H1 (cell line): ENCODE measurements at regions not wholly inside any gene's neighbourhood (a gene's known extent, or its start where the extent isn't known, plus 50 kb on each side); places are given as distances from the start of the nearest gene placed in this dataset.

Source experiments
- CTCF ChIA-PET: fragments of 300-600 bp; sonication (Branson Sonifier 250); formaldehyde crosslinking; loops from one replicate; lab custom pipeline; 2021; ENCODE audit not compliant: partially characterized antibody; lab: Charles Lee
- POLR2A ChIA-PET: fragments of 300-600 bp; sonication (Branson Sonifier 250); formaldehyde crosslinking; loops from one replicate; lab custom pipeline; 2021; ENCODE audit warnings: inconsistent platforms; ENCODE audit not compliant: partially characterized antibody; lab: Charles Lee
- DNase-seq, 2 experiments: peaks; one replicate each; pipeline versions ENCODE4 v3.0.0 to v3.0.0-alpha.2; 2010 to 2022; ENCODE audit warnings: low spot score in 2 of 2, low read depth in 1 of 2, mixed read lengths in 1 of 2
- FAIRE-seq: peaks from 2 replicates; lab custom pipeline; 2011; peaks lifted over from hg19 to GRCh38; lab: Jason Lieb, UNC
- H2AFZ ChIP-seq: 2 replicates; pipeline ENCODE4 v1.8.1; 2012; ENCODE audit warnings: low read length, inconsistent platforms
- H2AK5ac ChIP-seq: 2 replicates; pipeline ENCODE4 v1.6.1; 2013; ENCODE audit warnings: low read depth, low read length
- H2BK120ac ChIP-seq: replicated peaks from 2 replicates; pipeline ENCODE3; 2013; ENCODE audit warnings: low read depth, low read length, inconsistent platforms
- H2BK12ac ChIP-seq: 2 replicates; pipeline ENCODE4 v1.6.1; 2013; ENCODE audit warnings: low read depth, low read length
- H2BK15ac ChIP-seq: 2 replicates; pipeline ENCODE4 v1.6.1; 2013; ENCODE audit warnings: low read length
- H2BK20ac ChIP-seq: 2 replicates; pipeline ENCODE4 v1.6.1; 2013; ENCODE audit warnings: low read length
- H2BK5ac ChIP-seq: 2 replicates; pipeline ENCODE4 v1.6.1; 2013; ENCODE audit warnings: low read depth, low read length
- H3K14ac ChIP-seq: 2 replicates; pipeline ENCODE4 v1.6.1; 2013; ENCODE audit warnings: inconsistent platforms; ENCODE audit not compliant: insufficient read length
- H3K18ac ChIP-seq: 2 replicates; pipeline ENCODE4 v1.6.1; 2013; ENCODE audit warnings: low read length; ENCODE audit errors: extremely low read depth
- H3K23ac ChIP-seq: 2 replicates; pipeline ENCODE4 v1.6.1; 2013; ENCODE audit warnings: inconsistent platforms; ENCODE audit not compliant: insufficient read length
- H3K23me2 ChIP-seq: 2 replicates; pipeline ENCODE4 v1.6.1; 2013; ENCODE audit warnings: low read depth, low read length
- H3K27ac ChIP-seq: 2 replicates; pipeline ENCODE4 v1.6.1; 2011; ENCODE audit warnings: low read depth, low read length, inconsistent platforms
- H3K27me3 ChIP-seq, 4 experiments: replicated peaks in 1 of 4; 1 replicate in 1 of 4; 2 replicates in 3 of 4; pipeline versions ENCODE4 v1.6.1 to v1.8.1; 2011 to 2013; ENCODE audit warnings: low read length in 3 of 4, mild to moderate bottlenecking in 3 of 4, inconsistent platforms in 2 of 4, mixed read lengths in 2 of 4, moderate library complexity in 1 of 4; ENCODE audit not compliant: control insufficient read depth in 3 of 4, insufficient read depth in 3 of 4; ENCODE audit errors: extremely low read depth in 1 of 4
- H3K36me3 ChIP-seq, 4 experiments: 2 replicates each; pipeline versions ENCODE4 v1.6.1 to v1.8.1; 2011 to 2013; ENCODE audit warnings: mild to moderate bottlenecking in 4 of 4, low read length in 3 of 4, moderate library complexity in 2 of 4, control low read depth in 1 of 4, inconsistent platforms in 1 of 4; ENCODE audit not compliant: insufficient read depth in 4 of 4, control insufficient read depth in 2 of 4
- H3K4ac ChIP-seq: replicated peaks from 2 replicates; pipeline ENCODE3; 2013; ENCODE audit warnings: low read length, low read depth, mixed read lengths, inconsistent platforms; ENCODE audit not compliant: insufficient read length
- H3K4me1 ChIP-seq, 4 experiments: replicated peaks in 1 of 4; 1 replicate in 1 of 4; 2 replicates in 3 of 4; pipeline versions ENCODE4 v1.6.1 to v1.8.1; 2011 to 2013; ENCODE audit warnings: low read length in 3 of 4, inconsistent platforms in 2 of 4, mixed read lengths in 1 of 4; ENCODE audit not compliant: insufficient read depth in 4 of 4, control insufficient read depth in 3 of 4
- H3K4me2 ChIP-seq, 2 experiments: 2 replicates each; pipeline versions ENCODE4 v1.6.1 to v1.8.1; 2011 to 2013; ENCODE audit warnings: low read depth in 2 of 2, low read length in 2 of 2, control low read depth in 1 of 2, inconsistent platforms in 1 of 2, mild to moderate bottlenecking in 1 of 2; ENCODE audit not compliant: insufficient read depth in 1 of 2
- H3K4me3 ChIP-seq, 4 experiments: fragments of 200-600, 300-600 bp in 1 of 4; sonication (generic), shearing (Covaris generic), sonication (Bioruptor Twin) in 1 of 4; 2 replicates each; pipeline versions ENCODE4 v1.5.1 to v1.8.1; 2011 to 2016; ENCODE audit warnings: low read length in 4 of 4, low read depth in 3 of 4, control low read depth in 2 of 4, inconsistent platforms in 2 of 4, mild to moderate bottlenecking in 2 of 4, mixed read lengths in 1 of 4, moderate library complexity in 1 of 4; ENCODE audit not compliant: insufficient read depth in 2 of 4; ENCODE audit errors: extremely low read depth in 1 of 4
- H3K56ac ChIP-seq: replicated peaks from 2 replicates; pipeline ENCODE3; 2013; ENCODE audit warnings: low read depth, mild to moderate bottlenecking, mixed read lengths, low read length, inconsistent platforms; ENCODE audit not compliant: insufficient read length
- H3K79me1 ChIP-seq: 2 replicates; pipeline ENCODE4 v1.6.1; 2013; ENCODE audit warnings: low read depth, low read length, control low read depth
- H3K79me2 ChIP-seq, 2 experiments: 2 replicates each; pipeline versions ENCODE4 v1.6.1 to v1.8.1; 2012 to 2013; ENCODE audit warnings: low read length in 2 of 2, mild to moderate bottlenecking in 2 of 2, inconsistent platforms in 1 of 2; ENCODE audit not compliant: insufficient read depth in 2 of 2, control insufficient read depth in 1 of 2
- H3K9ac ChIP-seq, 4 experiments: replicated peaks in 1 of 4; 1 replicate in 1 of 4; 2 replicates in 3 of 4; pipeline versions ENCODE4 v1.6.1 to v1.8.1; 2011 to 2013; ENCODE audit warnings: low read depth in 3 of 4, low read length in 3 of 4, control low read depth in 2 of 4, mild to moderate bottlenecking in 2 of 4, moderate library complexity in 2 of 4, inconsistent platforms in 1 of 4; ENCODE audit errors: extremely low read depth in 1 of 4
- H3K9me3 ChIP-seq, 2 experiments: 2 replicates each; pipeline versions ENCODE4 v1.6.1 to v1.8.1; 2012 to 2013; ENCODE audit warnings: mild to moderate bottlenecking in 2 of 2, moderate library complexity in 2 of 2, control low read depth in 1 of 2, inconsistent platforms in 1 of 2, low read depth in 1 of 2, low read length in 1 of 2, mixed read lengths in 1 of 2; ENCODE audit not compliant: insufficient read depth in 2 of 2
- H4K20me1 ChIP-seq, 2 experiments: replicated peaks in 1 of 2; 2 replicates each; pipeline versions ENCODE3 to v1.8.1; 2011 to 2013; ENCODE audit warnings: inconsistent platforms in 2 of 2, low read length in 2 of 2, mild to moderate bottlenecking in 1 of 2; ENCODE audit not compliant: insufficient read depth in 2 of 2, control insufficient read depth in 1 of 2
- H4K5ac ChIP-seq: 2 replicates; pipeline ENCODE4 v1.6.1; 2013; ENCODE audit warnings: low read length, low read depth, mixed read lengths, inconsistent platforms; ENCODE audit not compliant: insufficient read length
- H4K8ac ChIP-seq: 2 replicates; pipeline ENCODE4 v1.8.0; 2013; ENCODE audit warnings: mild to moderate bottlenecking, moderate library complexity, low read length, inconsistent platforms; ENCODE audit not compliant: insufficient read depth; ENCODE audit errors: extremely low read depth
- H4K91ac ChIP-seq: replicated peaks from 2 replicates; pipeline ENCODE3; 2013; ENCODE audit warnings: low read length, mixed read lengths, inconsistent platforms; ENCODE audit not compliant: insufficient read length
- BCL11A ChIP-seq, 2 experiments: IDR thresholded peaks; one replicate each; pipeline ENCODE4 v1.6.1; 2011; ENCODE audit warnings: low read depth in 2 of 2, low read length in 2 of 2, mild to moderate bottlenecking in 2 of 2
- EZH2 ChIP-seq: fragments of 200-600 bp; sonication (generic); IDR thresholded peaks from 2 replicates; pipeline ENCODE4 v1.7.1; 2012; ENCODE audit warnings: low read depth, mild to moderate bottlenecking, moderate library complexity, low read length, inconsistent platforms; ENCODE audit not compliant: severe bottlenecking
- HDAC2 ChIP-seq, 2 experiments: fragments of 300-600 bp in 1 of 2; sonication (generic) in 1 of 2; IDR thresholded peaks; 2 replicates each; pipeline ENCODE4 v1.6.1; 2011 to 2012; ENCODE audit warnings: low read depth in 2 of 2, low read length in 2 of 2, mild to moderate bottlenecking in 2 of 2, moderate library complexity in 2 of 2, borderline replicate concordance in 1 of 2, inconsistent platforms in 1 of 2
- MAFK ChIP-seq: IDR thresholded peaks from 2 replicates; pipeline ENCODE4 v1.6.1; 2012; ENCODE audit warnings: low read depth, mild to moderate bottlenecking, improper control_type of control experiment, low read length
- NANOG ChIP-seq: IDR thresholded peaks from 2 replicates; pipeline ENCODE4 v1.6.1; 2011; ENCODE audit warnings: low read length, low read depth, mild to moderate bottlenecking, inconsistent platforms; ENCODE audit not compliant: insufficient read depth, poor library complexity, severe bottlenecking
- RXRA ChIP-seq: IDR thresholded peaks from 2 replicates; pipeline ENCODE4 v1.6.1; 2011; ENCODE audit warnings: low read depth, mild to moderate bottlenecking, low read length, moderate library complexity; ENCODE audit not compliant: insufficient read depth
- TEAD4 ChIP-seq: IDR thresholded peaks from 2 replicates; pipeline ENCODE4 v1.6.1; 2012; ENCODE audit warnings: low read depth, low read length, inconsistent platforms, mixed read lengths
- WGBS, 2 experiments: shearing (Covaris generic) in 1 of 2; methylation state at CpG; one replicate each; pipeline versions ENCODE4 v1.1.6 to v1.1.7; 2013 to 2015; ENCODE audit warnings: low lambda C conversion rate in 2 of 2, mixed read lengths in 2 of 2, inconsistent platforms in 1 of 2, low coverage in 1 of 2, missing lambda C conversion rate in 1 of 2; ENCODE audit not compliant: insufficient replicate concordance in 2 of 2, insufficient coverage in 1 of 2, insufficient read length in 1 of 2; ENCODE audit errors: extremely low coverage in 1 of 2, missing lambda C conversion rate in 1 of 2; 5-methylcytosine and 5-hydroxymethylcytosine counted together
- TF ChIP-seq, protein P1 (sequence below): IDR thresholded peaks from 2 replicates; pipeline ENCODE4 v1.6.1; 2012; ENCODE audit warnings: low read length, inconsistent platforms

DNA sequence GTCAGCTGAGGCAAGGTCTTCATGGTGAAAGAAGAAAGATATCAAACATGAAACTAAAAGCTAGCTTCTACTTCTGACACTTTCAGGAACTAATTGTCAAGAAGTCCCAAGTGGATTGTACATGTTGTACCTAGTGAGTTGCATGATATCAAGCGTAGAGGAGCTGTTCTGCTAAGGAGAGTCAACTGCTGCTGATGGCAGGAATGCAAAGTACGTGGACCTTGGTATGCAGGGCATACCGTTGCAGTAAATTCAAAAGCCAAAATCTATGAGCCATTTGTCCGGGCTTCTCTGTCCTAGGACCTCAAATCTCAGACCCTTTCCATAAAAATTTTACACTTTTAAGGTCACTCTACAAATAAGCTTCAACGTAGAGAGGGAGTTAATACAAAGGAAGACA lies 446.2 kb downstream of the KCTD8 start:
- H3K36me3 ChIP-seq: no peaks in the 10 kb centered on the region
- FAIRE-seq (no peak), DNase-seq (no peak)
- no peak overlapping the region for H3K23ac ChIP-seq
- no peak overlapping the region for H4K8ac ChIP-seq
- no peak overlapping the region for H2AK5ac ChIP-seq
- no peaks in the 10 kb centered on the region for H3K79me1 ChIP-seq
- H3K4me3 ChIP-seq: no peak overlapping the region
- H2BK15ac ChIP-seq: no peak overlapping the region
- no peak overlapping the region for H2BK120ac ChIP-seq
- H3K4ac ChIP-seq: no peak overlapping the region
- H3K27ac ChIP-seq: no peak overlapping the region
- no peak overlapping the region for H2BK20ac ChIP-seq
- no peaks in the 10 kb centered on the region for H3K23me2 ChIP-seq
- TF ChIP-seq MAFK (no peak), EZH2 (no peak), TEAD4 (peak; percentile 74), NANOG (no peak), RXRA (no peak), BCL11A (IDR thresholded peaks at IDR 0.05; ENCODE audit: low read depth in 2 of 2, low read length in 2 of 2) (no peak), HDAC2 (IDR thresholded peaks at IDR 0.05; ENCODE audit: borderline replicate concordance in 1 of 2, low read depth in 2 of 2, low read length in 2 of 2) (no peak)
- TF ChIP-seq, protein P1, sequence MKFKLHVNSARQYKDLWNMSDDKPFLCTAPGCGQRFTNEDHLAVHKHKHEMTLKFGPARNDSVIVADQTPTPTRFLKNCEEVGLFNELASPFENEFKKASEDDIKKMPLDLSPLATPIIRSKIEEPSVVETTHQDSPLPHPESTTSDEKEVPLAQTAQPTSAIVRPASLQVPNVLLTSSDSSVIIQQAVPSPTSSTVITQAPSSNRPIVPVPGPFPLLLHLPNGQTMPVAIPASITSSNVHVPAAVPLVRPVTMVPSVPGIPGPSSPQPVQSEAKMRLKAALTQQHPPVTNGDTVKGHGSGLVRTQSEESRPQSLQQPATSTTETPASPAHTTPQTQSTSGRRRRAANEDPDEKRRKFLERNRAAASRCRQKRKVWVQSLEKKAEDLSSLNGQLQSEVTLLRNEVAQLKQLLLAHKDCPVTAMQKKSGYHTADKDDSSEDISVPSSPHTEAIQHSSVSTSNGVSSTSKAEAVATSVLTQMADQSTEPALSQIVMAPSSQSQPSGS: no peak
- no peak overlapping the region for H3K9ac ChIP-seq
- ChIA-PET POLR2A (interaction anchor here (0.6 kb wide), 1 partner anchor 225 kb away, joined by 4 read pairs; no protein-coding TSS in a partner anchor), CTCF (no interaction called here)
- no peak overlapping the region for H3K14ac ChIP-seq
- no peaks in the 10 kb centered on the region for H3K27me3 ChIP-seq
- H2BK12ac ChIP-seq: no peak overlapping the region
- no peaks in the 10 kb centered on the region for H3K79me2 ChIP-seq
- H4K20me1 ChIP-seq: no peaks in the 10 kb centered on the region
- H4K5ac ChIP-seq: no peak overlapping the region
- H2BK5ac ChIP-seq: no peak overlapping the region
- no peak overlapping the region for H4K91ac ChIP-seq
- H3K56ac ChIP-seq: no peak overlapping the region
- no peaks in the 10 kb centered on the region for H3K4me1 ChIP-seq
- H2AFZ ChIP-seq: 0 out of 2 replicates have a peak overlapping the region, but pooled peaks have one; percentile 0
- no peak overlapping the region for H3K4me2 ChIP-seq
- H3K9me3 ChIP-seq: no peaks in the 10 kb centered on the region
- WGBS, 2 experiments: 95% methylated on average over 5 of the region's 5 CpGs; no CpG with 5 or more reads in 1 of the 2 experiments
- H3K18ac ChIP-seq: no peak overlapping the region
